GM21619 (cell line): ENCODE measurements at regions not wholly inside any gene's neighbourhood (a gene's known extent, or its start where the extent isn't known, plus 50 kb on each side); places are given as distances from the start of the nearest gene placed in this dataset.
A peak's percentile ranks its signal among the peaks of the same experiment; 100 is the strongest.

ENCODE experiments used
- ATAC-seq: cut with Tn5 transposase; IDR thresholded peaks from one replicate; pipeline ENCODE4 v1.9.1; 2021; ENCODE audit not compliant: unreplicated experiment

DNA sequence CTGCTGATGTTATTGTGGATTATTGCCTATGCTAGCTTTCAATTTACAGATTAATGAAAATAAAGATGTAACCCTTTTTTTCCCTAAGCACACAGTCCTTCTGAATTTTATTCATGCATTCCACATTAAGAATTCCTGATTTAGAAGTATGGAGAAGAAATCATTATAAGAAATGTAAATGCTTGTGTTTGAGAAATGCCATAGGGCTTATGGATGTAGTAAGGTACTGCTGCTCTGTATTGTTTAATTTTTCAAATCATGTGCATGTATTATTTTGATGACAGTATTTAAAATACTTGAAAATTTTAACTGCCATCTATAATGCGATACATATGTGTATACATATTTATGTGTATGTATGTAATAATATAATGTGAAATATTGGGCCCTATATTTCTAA, 167.1 kb upstream of the SOX5 start:
- ATAC-seq, result no peak

DNA sequence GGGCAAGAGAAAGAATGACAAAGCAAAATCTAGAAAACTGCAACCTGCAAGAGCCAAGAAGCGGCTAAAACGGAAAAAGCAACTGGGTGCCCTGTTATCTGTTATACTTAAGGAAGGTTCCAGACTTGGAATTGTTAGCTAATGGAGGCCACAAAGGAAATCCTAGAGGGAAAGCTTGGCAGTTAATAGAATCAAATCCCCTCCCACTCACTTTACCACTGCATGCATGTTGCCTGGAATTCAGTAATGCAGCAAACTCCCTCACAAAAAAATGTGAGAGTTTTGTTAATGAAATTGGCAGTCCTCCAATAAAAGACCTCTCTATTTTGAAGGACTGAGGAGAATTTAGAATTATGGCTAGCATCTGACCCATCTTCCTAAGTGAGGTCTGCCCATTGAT, 164.2 kb upstream of the SOX5 start:
- no peak for ATAC-seq

DNA sequence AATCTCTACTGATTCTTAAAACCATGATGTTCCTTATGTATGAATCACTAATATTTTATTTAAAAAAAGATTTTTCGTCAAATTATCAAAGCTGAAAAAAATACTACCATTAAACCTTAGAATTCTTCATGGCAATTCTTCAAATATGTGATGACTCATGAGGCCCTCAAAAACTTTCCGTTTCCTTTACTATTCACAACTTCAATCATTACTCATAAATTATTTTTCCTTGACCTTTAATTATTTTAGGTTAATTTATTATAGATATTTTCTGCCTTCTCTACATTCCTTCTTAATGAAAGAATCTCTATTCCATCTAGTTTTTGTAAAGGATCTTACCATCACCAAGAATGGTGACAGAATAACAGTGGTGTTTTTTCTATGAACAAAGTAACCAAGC, 162.1 kb upstream of the SOX5 start:
- no peak for ATAC-seq

DNA sequence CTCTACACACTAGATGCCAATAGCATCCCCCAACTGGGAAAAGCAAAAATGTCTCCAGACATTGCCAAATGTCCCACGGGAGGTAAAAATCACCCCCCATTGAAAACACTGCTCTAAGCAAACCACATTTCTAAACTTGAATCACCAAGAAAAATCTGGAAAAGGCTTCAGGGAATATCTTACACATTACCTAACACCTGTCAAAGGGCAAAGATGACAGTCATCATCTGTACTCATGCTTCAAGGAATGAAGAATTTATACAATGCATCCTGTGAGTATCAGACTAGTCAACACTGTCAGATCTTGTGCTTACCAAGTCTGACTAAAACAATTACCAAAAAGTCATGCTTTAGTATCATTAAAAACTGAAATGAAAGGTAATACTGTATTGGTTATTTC, 161.6 kb upstream of the SOX5 start:
- ATAC-seq, result no peak

DNA sequence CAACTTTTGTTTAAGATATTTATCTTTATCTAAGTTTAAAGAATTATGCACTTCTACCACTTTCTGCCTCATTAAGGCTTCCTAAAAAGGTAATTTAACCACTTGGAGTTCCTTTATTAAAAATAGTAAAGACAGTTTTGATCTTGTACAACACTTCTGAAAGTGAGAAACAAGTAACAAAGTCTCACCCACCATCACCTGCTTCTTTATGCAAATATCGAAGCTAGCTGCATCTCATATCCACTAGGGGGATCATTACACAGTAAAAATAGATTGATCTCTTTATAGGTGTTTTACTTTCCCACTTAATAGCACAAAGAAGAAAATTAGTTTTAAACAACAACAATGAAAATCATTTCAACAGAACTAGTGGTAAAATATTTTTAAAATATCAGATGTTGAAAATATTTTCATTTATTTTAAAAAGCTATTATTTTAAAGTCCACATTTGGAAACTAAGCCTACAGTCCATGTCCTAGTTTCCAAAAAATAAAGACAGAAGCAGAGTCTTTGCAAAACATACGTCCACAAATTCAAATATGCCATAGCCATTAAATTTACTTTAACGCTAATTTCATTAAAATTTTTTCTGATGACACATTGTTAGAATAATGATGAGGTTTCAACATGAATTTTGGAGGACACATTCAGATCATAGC, 160.0 kb upstream of the SOX5 start:
- peak; percentile 95 for ATAC-seq

DNA sequence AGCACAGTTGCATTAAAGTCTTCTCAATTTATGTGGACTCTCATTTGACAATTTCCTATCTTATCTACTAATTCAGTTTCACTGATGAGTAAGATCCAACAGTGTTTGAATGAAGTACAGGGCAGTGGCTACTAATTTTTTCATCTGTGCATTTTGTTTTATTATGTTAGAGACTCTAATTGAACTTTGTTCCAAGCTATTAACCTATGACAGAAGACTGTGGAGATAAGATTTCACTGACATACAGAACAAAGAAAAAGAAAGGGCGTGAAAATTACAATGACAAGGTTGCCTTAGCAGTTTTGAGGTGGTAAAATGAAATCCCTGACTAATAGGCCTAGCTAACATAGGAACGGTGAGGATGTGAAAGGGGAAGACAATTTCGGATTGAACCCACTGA, 153.2 kb upstream of the SOX5 start:
- no peak for ATAC-seq

DNA sequence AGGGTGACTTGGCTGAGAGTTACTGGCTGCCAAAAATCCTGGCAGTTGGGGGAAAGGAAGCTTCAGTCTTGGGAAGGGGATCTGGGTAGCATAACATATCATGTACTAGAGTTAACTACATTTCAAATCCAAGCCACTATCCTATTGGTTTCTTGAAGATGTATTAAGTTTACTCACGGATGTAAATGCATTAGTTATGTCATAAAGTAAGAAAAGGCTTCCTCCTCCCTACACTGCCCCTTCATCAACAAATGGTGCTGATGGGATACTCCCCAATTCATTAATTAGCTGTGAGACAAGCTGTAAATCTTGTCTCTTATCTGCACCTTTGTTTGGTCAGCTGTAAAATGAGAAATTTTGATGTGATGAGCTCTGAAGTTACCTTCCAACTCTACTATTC, 150.1 kb upstream of the SOX5 start:
- no peak for ATAC-seq

DNA sequence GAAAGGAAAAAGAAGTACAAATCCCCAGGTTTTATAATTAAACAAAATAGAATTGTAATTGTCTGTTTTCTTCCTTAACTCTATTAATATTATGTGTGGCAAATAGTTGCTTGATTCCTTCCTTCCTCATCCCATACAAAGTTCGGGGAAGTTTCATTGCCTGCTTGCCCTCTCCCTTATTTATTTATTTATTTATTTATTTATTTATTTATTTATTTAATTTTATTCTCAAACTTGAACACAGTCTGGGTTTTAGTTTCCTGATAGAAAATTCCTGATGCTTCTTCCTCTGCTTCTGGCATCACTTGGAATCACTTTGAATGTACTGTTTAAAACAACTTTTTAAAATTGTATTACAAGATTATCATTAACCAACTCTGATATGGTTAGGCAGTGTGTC, 145.8 kb upstream of the SOX5 start:
- no peak for ATAC-seq

DNA sequence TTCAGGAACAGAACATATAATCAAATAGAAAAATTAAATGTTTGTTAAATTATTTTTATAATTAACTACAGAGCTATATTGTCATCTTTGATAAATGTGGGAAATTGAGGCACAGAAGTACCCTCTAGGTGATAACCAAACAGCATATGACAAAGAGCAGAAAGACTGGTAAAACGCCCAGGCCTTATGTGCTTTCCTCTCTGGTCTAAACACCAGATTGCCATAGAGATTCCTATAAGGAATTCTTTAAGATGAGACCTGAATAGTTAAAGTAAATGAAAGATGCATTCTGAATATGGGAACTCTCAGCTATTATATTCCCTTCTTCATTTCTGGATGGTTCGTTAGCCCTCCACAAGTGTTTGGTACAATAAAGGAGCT, 140.0 kb upstream of the SOX5 start:
- ATAC-seq, result no peak

DNA sequence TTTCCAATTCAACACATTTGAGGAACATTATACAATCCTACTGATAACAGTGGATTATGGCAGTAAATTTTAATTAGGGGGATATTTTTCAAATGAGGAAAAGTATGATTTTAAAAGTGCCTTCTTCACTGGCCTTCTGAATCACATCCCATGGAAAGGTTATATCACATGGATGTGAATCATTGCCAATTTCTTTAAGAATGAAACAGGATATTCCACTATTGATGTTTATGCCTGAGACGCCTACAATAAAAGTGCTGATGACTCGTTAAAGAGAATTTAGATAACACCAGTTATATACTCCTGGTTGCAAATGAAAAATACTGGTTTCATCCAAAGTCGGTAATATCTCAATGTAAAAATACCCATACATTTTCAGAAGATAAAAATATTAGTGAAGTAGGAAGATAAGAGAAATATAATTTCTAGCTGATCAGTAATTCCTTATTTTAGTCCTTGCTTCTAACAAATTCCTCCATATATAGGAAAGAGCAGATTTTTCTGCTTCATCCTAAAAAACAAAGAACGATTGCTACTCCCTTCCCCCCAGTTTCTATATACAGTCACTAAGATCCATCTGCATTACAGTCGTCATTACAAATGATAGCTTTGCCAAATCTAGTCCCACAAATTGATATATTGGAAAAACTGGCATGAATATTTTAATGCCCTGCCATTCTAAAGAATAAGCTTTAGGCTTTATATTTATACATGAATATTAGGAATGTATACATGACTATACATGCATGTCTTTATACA, 139.5 kb upstream of the SOX5 start:
- ATAC-seq, result no peak

DNA sequence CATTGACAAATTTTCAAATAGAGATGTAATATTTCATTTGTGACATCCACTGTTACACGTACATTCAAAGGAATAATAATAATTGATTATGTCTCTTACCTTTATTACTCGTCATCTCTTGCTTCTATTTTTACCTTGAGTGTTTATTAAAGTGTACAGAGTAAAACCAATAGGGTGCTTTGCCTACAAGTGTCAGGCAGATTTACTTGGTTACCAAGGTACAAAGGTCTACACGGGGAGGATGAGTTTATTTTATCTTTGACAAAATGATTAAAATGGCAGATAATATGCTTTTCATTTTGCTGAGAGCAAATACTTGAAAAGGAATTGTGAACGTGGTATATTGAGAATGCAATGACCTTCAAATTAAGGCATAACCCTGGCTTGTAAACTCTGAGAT, 137.8 kb upstream of the SOX5 start:
- no peak for ATAC-seq

DNA sequence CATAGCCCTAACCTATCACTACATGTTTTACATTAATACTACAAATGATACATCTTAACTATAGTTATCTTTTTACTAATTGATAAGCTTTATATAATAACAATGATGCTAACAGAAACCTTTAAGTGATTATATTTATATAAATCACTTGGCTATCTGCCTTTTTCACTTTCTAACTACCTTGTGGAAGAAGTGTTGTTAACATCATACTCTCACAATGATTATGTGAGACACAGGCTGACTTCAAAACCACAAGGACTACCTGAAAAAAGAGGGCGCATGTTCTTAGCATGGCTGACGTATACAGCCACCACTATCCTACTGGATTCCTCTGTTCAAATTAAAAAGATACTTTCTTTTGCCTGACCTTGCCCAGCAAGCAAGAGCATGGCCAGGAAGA, 135.3 kb upstream of the SOX5 start:
- ATAC-seq, result no peak

DNA sequence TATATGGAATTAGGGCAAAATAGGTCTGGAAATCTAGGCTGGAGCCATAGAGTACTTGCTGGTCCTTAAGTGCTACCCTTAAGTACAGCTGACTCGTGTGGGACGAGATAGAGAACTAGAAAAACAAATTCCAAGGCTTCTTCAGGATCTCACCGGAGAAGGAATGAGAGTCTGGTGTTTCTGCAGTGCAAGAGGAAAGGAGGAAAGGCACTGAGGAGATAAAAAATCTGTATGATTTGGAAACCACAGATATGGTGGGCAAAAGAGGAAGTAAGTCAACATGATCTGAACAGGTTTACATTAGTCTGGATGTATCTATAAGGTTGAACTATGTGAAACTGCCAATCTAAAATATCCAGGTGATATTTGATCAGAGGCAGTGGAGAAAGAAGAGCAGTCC, 134.4 kb upstream of the SOX5 start:
- no peak for ATAC-seq

DNA sequence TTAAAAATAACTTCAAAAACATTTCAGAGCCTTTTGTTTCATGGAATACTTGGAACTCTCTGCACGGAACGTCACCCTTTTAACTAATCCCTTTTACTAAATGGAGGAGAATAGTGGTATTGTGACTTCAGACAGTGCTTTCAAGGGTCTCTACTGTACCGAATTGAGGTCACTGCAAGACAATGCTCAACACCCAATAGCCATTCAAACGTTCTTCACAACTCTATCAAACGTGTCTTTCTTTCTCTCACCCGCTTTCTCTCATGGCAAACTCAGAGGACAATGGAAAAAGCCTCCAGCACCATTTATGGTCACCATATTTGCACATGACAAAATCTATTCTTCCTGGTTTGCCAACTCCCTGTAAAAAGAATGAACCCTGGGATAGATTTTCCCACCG, 132.1 kb upstream of the SOX5 start:
- ATAC-seq, result no peak

DNA sequence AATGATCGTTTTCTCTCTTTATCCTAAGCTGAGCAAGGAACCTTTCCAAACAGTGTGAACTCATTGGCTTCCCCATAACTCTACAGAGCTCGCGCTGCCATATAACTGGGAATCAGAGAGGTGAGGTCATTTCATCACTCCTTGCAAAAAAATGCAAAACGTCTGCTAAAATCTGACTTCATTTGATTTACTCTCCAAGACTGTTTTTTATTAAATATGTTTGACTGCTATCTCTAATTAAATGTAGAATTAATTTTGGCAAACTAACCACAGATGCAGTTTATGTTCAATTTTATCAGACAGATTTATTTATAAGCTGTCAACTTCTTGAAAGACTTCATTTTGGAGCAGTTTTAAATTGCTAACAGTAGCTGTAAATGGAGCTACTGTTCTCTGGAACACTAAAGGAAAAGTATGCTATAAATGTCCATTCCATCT, 131.6 kb upstream of the SOX5 start:
- no peak for ATAC-seq

DNA sequence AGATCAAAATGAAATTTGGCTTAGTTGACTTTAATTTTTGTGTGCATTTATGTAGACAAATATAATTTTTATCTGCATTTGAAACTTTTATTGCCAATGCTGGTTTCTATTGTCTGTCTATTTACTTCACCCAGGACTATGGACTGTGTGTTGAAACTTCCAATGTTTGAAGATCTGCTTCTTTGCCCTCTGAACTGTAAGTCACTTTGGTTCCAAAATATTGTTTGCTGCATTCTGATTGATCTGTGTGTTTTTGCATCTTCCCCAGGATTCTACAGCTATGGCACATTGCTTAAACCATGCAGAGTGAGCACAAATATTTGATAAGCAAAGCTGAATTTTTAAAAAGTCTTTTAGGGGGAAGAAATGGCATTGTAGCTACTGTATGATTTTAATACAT, 131.0 kb upstream of the SOX5 start:
- ATAC-seq, result no peak

DNA sequence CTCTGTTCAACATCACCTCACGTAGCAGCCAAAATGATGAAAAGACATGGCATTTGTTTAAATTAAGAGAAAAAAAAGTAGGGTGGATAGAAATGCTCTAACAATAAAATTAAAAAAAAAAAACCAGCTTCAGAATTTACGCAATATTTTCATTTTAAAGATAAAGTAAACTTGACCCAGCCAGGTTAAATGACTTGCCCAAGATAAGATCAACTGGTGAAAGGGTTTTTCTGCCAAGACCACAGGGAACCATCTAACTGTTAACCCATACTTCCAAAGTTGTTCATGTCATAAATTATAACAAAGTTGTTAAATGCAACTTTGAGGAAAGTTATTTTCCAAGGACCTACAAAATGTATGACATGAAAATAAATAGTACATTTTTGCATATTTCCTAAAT, 129.6 kb upstream of the SOX5 start:
- ATAC-seq, result no peak

DNA sequence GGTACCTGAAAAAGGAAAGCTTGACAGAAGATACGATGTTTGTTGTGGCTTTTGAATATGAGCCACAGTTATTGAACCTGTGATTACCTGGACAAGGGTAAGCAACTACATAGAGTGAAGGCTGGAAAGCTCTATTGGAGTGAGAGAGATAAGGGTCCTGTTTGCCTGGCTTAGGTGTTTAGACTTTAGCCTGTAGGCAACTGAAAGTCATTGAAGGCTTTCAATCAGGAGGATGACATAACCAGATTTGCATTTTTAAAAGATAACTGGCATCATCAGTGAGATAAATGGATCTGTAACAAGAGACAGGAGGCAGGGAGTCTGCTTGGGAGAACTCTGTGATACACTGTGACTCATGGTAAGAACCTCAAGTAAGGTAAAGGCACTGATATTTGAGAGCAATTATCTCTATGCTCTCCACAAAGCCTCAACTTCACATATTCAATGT, 128.9 kb upstream of the SOX5 start:
- ATAC-seq, result no peak

DNA sequence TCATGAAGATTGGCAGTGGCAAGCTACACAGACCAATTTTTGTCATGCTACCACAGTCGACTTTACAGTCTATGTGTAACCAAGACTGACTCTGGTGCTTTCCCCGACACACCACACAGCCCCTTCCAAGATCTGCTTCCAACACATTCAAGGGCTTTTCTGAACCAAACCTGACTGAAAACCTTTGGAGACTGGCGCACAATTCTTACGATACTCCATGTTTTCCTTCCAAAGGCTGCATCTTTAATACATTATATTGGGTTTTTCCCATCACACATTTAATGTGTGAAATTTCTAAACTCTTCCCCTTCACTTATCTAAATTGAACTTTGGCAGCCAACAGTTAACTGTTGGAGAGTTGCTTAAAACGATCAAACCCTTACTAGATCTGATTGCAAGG, 127.7 kb upstream of the SOX5 start:
- ATAC-seq, result no peak

DNA sequence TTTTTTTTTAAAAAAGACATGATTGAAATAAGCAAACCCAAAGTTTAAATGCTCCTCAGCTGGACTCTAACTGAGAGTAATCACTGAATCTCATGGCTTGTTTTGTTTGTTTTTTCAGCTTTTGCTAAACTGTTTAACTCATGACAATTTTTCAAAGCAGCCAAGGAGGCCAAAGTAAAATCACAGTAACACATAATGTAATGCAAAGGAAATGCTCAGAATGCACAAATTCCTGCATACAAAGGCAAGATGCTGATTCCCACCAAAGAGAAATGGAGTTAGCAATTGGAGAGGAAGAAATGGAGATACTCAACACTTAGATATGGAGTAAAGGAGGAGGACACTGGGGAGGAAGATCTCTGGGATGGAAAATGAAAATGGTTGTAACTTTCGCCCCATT, 126.2 kb upstream of the SOX5 start:
- no peak for ATAC-seq

DNA sequence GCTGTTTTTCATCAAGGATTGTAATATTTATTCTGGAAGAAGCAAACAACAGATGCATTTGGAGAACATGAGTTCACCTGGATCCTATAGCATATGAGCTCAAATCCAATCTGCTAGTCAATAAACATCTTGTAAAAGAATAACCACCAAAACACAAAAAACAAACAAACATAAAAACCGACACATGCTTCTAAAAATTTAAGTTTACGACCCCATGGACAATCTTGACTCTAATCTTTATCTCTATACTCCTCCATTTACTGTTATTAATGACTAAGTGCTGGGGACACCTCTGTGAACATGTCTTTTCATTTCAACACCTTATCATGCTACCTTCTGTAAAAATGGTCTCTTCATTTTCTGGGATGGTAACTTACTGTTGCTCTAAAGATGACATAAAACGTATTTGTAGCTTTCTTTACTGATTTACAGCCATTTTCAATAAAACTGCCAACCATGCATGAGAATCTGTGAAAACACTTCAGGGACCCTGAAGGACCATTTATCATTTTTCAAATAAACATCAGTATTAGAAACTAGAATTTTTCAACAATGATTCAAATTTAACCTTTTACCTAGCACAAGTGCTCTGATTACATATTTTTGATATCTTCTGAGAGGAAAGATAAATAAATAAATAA, 123.8 kb upstream of the SOX5 start:
- ATAC-seq, result no peak

DNA sequence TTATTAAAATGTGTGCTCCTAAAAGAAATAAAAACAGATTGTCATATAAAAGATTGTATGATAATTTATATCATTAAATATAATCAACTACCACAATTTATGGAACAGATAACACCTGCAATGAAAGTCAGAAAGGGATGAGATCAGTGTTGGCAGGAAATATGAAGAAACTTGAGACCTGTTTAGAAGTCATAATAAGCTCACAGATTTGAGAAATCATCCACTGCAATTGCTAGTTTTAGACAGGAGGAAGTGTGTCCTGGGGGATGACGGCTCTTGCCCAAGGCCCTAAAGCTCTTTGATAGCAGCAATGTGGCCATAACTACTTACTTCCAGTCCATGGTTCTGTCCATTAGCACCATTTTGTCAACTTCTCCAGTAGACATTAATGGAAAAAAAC, 122.8 kb upstream of the SOX5 start:
- no peak for ATAC-seq
